GM12872 (cell line): ENCODE measurements at regions not wholly inside any gene's neighbourhood (a gene's known extent, or its start where the extent isn't known, plus 50 kb on each side); places are given as distances from the start of the nearest gene placed in this dataset.

Source experiments
- CTCF ChIP-seq: IDR thresholded peaks from 3 replicates; pipeline ENCODE4 v1.5.1; 2011; ENCODE audit warnings: low read depth, mild to moderate bottlenecking, low read length, moderate library complexity; ENCODE audit not compliant: insufficient read depth

- no peak for TF ChIP-seq CTCF
Measured at GRCh38 chr3:117226932-117227331, 517.4 kb downstream of the TUSC7 start.

GRCh38 chr3:117228466-117228865 lies 518.9 kb downstream of the TUSC7 start:
- no peak for TF ChIP-seq CTCF

DNA sequence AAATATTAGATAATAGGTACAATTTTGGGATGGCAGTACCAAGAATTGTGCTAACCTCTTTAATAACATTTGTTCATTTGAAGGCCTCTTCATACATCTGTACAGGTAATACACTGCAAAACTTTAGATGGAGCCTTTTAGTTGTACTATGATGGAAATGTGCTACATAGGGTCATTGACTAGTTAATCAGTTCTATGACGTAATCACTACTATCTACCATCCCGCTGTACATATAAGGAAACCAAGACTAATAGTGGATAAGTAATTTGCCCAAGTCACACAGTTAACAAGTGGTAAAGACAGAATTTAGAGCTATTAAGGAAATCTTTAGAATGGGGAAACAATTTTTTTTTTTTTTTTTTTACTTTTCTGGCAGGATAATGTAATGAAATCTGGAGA lies 521.3 kb downstream of the TUSC7 start:
- no peak for TF ChIP-seq CTCF

GRCh38 chr3:117234331-117234730 lies 524.8 kb downstream of the TUSC7 start:
- no peak for TF ChIP-seq CTCF

GRCh38 chr3:117235304-117235703 lies 525.7 kb downstream of the TUSC7 start:
- TF ChIP-seq CTCF = no peak

DNA sequence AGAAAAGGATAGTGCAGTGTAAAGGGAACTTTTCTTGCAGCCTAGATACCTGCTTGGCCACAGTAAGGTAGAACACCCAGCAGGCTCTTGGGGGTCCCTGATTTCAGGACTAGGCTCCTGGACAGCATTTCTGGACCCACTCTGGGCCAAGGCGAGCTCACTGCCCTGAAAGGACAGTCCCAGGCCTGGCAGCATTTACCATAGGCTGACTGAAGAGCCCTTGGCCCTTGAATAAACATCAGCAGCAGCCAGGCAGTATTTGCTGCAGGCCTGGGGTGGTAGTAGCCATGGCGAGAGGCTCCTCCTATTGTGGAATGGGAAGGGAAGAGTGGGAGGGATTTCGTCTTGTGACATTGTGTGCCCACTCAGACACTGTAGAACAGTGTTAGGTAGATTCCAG lies 529.2 kb downstream of the TUSC7 start:
- no peak for TF ChIP-seq CTCF

- TF ChIP-seq CTCF = no peak
Measured at GRCh38 chr3:117243657-117244056, 534.1 kb downstream of the TUSC7 start.
